IPS DF 6.9 (cell line): ENCODE measurements at regions not wholly inside any gene's neighbourhood (a gene's known extent, or its start where the extent isn't known, plus 50 kb on each side); places are given as distances from the start of the nearest gene placed in this dataset.

Experiments
- DNase-seq: peaks from one replicate; pipeline ENCODE4 v3.0.0-alpha.2; 2013; ENCODE audit warnings: low read depth, low spot score
- H3K27ac ChIP-seq: one replicate; pipeline ENCODE4 v1.5.1; 2013; ENCODE audit warnings: low read length, control low read depth
- H3K27me3 ChIP-seq: 2 replicates; pipeline ENCODE4 v1.6.1; 2013; ENCODE audit warnings: mild to moderate bottlenecking, low read length; ENCODE audit not compliant: control insufficient read depth, insufficient read depth
- H3K36me3 ChIP-seq: 2 replicates; pipeline ENCODE4 v1.6.1; 2013; ENCODE audit warnings: low read length; ENCODE audit not compliant: control insufficient read depth, insufficient read depth
- H3K4me1 ChIP-seq: 2 replicates; pipeline ENCODE4 v1.6.1; 2013; ENCODE audit warnings: low read length; ENCODE audit not compliant: control insufficient read depth, insufficient read depth
- H3K4me3 ChIP-seq: 2 replicates; pipeline ENCODE4 v1.5.1; 2013; ENCODE audit warnings: mild to moderate bottlenecking, low read length
- H3K9me3 ChIP-seq: 2 replicates; pipeline ENCODE4 v1.6.1; 2013; ENCODE audit warnings: low read length, inconsistent platforms; ENCODE audit not compliant: control insufficient read depth, insufficient read depth
- WGBS: extraction: QIAGEN DNeasy Blood & Tissue Kit; methylation state at CpG from one replicate; pipeline ENCODE4 v1.1.7; 2013; ENCODE audit warnings: mixed read lengths, missing lambda C conversion rate; ENCODE audit not compliant: insufficient read length, insufficient coverage; 5-methylcytosine and 5-hydroxymethylcytosine counted together

GRCh38 chr5:67303356-67303755 is 106.8 kb upstream of the CD180 start:
- no CpG with 5 or more reads among the region's 3 CpGs for WGBS
- Histone ChIP-seq H3K4me3 (no peak overlapping the region), H3K27me3 (no peaks in the 10 kb centered on the region), H3K27ac (no peak overlapping the region), H3K9me3 (no peaks in the 10 kb centered on the region), H3K36me3 (no peaks in the 10 kb centered on the region), H3K4me1 (no peaks in the 10 kb centered on the region; the same call in 1 of the 2 replicates)
- DNase-seq, result no peak

GRCh38 chr5:67301285-67301903 is 104.8 kb upstream of the CD180 start:
- no peak overlapping the region for H3K27ac ChIP-seq
- no peaks in the 10 kb centered on the region for H3K27me3 ChIP-seq
- DNase-seq, result no peak
- H3K4me3 ChIP-seq, result no peak overlapping the region
- no CpG with 5 or more reads among the region's 8 CpGs for WGBS
- H3K4me1 ChIP-seq, result no peaks in the 10 kb centered on the region; the same call in 1 of the 2 replicates
- no peaks in the 10 kb centered on the region for H3K9me3 ChIP-seq
- H3K36me3 ChIP-seq, result no peaks in the 10 kb centered on the region

- Histone ChIP-seq H3K9me3 (no peaks in the 10 kb centered on the region), H3K36me3 (no peaks in the 10 kb centered on the region), H3K4me3 (no peak overlapping the region), H3K27ac (no peak overlapping the region), H3K4me1 (no peaks in the 10 kb centered on the region; the same call in 1 of the 2 replicates), H3K27me3 (no peaks in the 10 kb centered on the region)
- no peak for DNase-seq
- WGBS, result no CpG with 5 or more reads among the region's 2 CpGs
These were observed 103.7 kb upstream of the CD180 start for GRCh38 chr5:67300326-67300725.

GRCh38 chr5:67299231-67299735 is 102.7 kb upstream of the CD180 start:
- H3K9me3 ChIP-seq, result no peaks in the 10 kb centered on the region
- H3K27ac ChIP-seq, result no peak overlapping the region
- no peaks in the 10 kb centered on the region for H3K36me3 ChIP-seq
- H3K27me3 ChIP-seq, result no peaks in the 10 kb centered on the region
- no CpG with 5 or more reads among the region's 2 CpGs for WGBS
- no peak for DNase-seq
- no peak overlapping the region for H3K4me3 ChIP-seq
- H3K4me1 ChIP-seq, result no peaks in the 10 kb centered on the region; the same call in 1 of the 2 replicates

- Histone ChIP-seq H3K36me3 (no peaks in the 10 kb centered on the region), H3K27ac (no peak overlapping the region), H3K4me1 (no peaks in the 10 kb centered on the region; the same call in 1 of the 2 replicates), H3K27me3 (no peaks in the 10 kb centered on the region), H3K4me3 (no peak overlapping the region), H3K9me3 (no peaks in the 10 kb centered on the region)
- no CpG with 5 or more reads among the region's 5 CpGs for WGBS
- DNase-seq, result no peak
These were observed 101.4 kb upstream of the CD180 start for GRCh38 chr5:67297802-67298532.

- Histone ChIP-seq H3K4me3 (no peak overlapping the region), H3K4me1 (no peaks in the 10 kb centered on the region; the same call in 1 of the 2 replicates), H3K27me3 (no peaks in the 10 kb centered on the region), H3K36me3 (no peaks in the 10 kb centered on the region), H3K9me3 (no peaks in the 10 kb centered on the region), H3K27ac (no peak overlapping the region)
- no peak for DNase-seq
- whole genome bisulfite sequencing, result no CpG with 5 or more reads among the region's 4 CpGs
These were observed 100.8 kb upstream of the CD180 start for GRCh38 chr5:67297376-67297775.

- no peaks in the 10 kb centered on the region for H3K27me3 ChIP-seq
- DNase-seq, result no peak
- H3K4me1 ChIP-seq, result no peaks in the 10 kb centered on the region
- no peaks in the 10 kb centered on the region for H3K36me3 ChIP-seq
- H3K27ac ChIP-seq, result no peak overlapping the region
- H3K9me3 ChIP-seq, result no peaks in the 10 kb centered on the region
- no CpG with 5 or more reads among the region's 4 CpGs for WGBS
- no peak overlapping the region for H3K4me3 ChIP-seq
These were observed 97.8 kb upstream of the CD180 start for GRCh38 chr5:67294266-67294938.

GRCh38 chr5:67293226-67293625 is 96.6 kb upstream of the CD180 start:
- no peaks in the 10 kb centered on the region for H3K4me1 ChIP-seq
- no peak overlapping the region for H3K4me3 ChIP-seq
- no peak for DNase-seq
- no peaks in the 10 kb centered on the region for H3K36me3 ChIP-seq
- H3K27me3 ChIP-seq, result no peaks in the 10 kb centered on the region
- no peak overlapping the region for H3K27ac ChIP-seq
- H3K9me3 ChIP-seq, result no peaks in the 10 kb centered on the region

GRCh38 chr5:67292201-67292940 is 95.8 kb upstream of the CD180 start:
- Histone ChIP-seq H3K27ac (no peak overlapping the region), H3K4me1 (no peaks in the 10 kb centered on the region), H3K27me3 (no peaks in the 10 kb centered on the region), H3K9me3 (no peaks in the 10 kb centered on the region), H3K36me3 (no peaks in the 10 kb centered on the region), H3K4me3 (no peak overlapping the region)
- DNase-seq, result no peak
- WGBS, result no CpG with 5 or more reads among the region's 4 CpGs

GRCh38 chr5:67291671-67292070 is 95.1 kb upstream of the CD180 start:
- H3K27ac ChIP-seq, result no peak overlapping the region
- H3K9me3 ChIP-seq, result no peaks in the 10 kb centered on the region
- WGBS, result no CpG with 5 or more reads among the region's 7 CpGs

More at GRCh38 chr5:67291671-67292070, 95.1 kb upstream of the CD180 start:
- no peak overlapping the region for H3K4me3 ChIP-seq
- no peak for DNase-seq
- no peaks in the 10 kb centered on the region for H3K36me3 ChIP-seq
- no peaks in the 10 kb centered on the region for H3K4me1 ChIP-seq
- no peaks in the 10 kb centered on the region for H3K27me3 ChIP-seq
